ENCODE measurements at regions not wholly inside any gene's neighbourhood (a gene's known extent, or its start where the extent isn't known, plus 50 kb on each side); places are given as distances from the start of the nearest gene placed in this dataset.

- no peak for DNase-seq
These were observed 266.6 kb downstream of the ETAA1 start for GRCh38 chr2:67663776-67664175.

- no peak for DNase-seq
These were observed 269.4 kb downstream of the ETAA1 start for GRCh38 chr2:67666386-67667053.

- no peak for DNase-seq
These were observed 270.1 kb downstream of the ETAA1 start for GRCh38 chr2:67667054-67667908.

- no peak for DNase-seq
These were observed 271.4 kb downstream of the ETAA1 start for GRCh38 chr2:67668538-67668937.

GRCh38 chr2:67669168-67669567 is 272.0 kb downstream of the ETAA1 start:
- no peak for DNase-seq

- no peak for DNase-seq
These were observed 272.6 kb downstream of the ETAA1 start for GRCh38 chr2:67669766-67670165.

GRCh38 chr2:67670747-67671183 is 273.6 kb downstream of the ETAA1 start:
- no peak for DNase-seq

GRCh38 chr2:67671464-67672450 is 274.6 kb downstream of the ETAA1 start:
- DNase-seq = no peak

- no peak for DNase-seq
These were observed 277.5 kb downstream of the ETAA1 start for GRCh38 chr2:67674668-67675067.

GRCh38 chr2:67684991-67685390 is 287.9 kb downstream of the ETAA1 start:
- DNase-seq = no peak

GRCh38 chr2:67686254-67686653 is 289.1 kb downstream of the ETAA1 start:
- no peak for DNase-seq

GRCh38 chr2:67689186-67689585 is 292.1 kb downstream of the ETAA1 start:
- DNase-seq = no peak

GRCh38 chr2:67689651-67690050 is 292.5 kb downstream of the ETAA1 start:
- DNase-seq = no peak

- DNase-seq = no peak
These were observed 297.3 kb downstream of the ETAA1 start for GRCh38 chr2:67694445-67694844.

- DNase-seq = no peak
These were observed 303.9 kb downstream of the ETAA1 start for GRCh38 chr2:67701011-67701410.

- no peak for DNase-seq
These were observed 305.2 kb downstream of the ETAA1 start for GRCh38 chr2:67702284-67702683.

- DNase-seq = no peak
These were observed 305.8 kb downstream of the ETAA1 start for GRCh38 chr2:67702937-67703336.

- no peak for DNase-seq
These were observed 308.9 kb downstream of the ETAA1 start for GRCh38 chr2:67706082-67706481.

GRCh38 chr2:67707896-67708295 is 310.8 kb downstream of the ETAA1 start:
- no peak for DNase-seq

- DNase-seq = no peak
These were observed 312.7 kb downstream of the ETAA1 start for GRCh38 chr2:67709835-67710234.

- no peak for DNase-seq
These were observed 315.4 kb downstream of the ETAA1 start for GRCh38 chr2:67712484-67712883.

- DNase-seq = no peak
These were observed 316.2 kb downstream of the ETAA1 start for GRCh38 chr2:67713376-67713775.

- no peak for DNase-seq
These were observed 319.8 kb downstream of the ETAA1 start for GRCh38 chr2:67716895-67717396.
